NCI-H1105 (cell line): ENCODE measurements at regions not wholly inside any gene's neighbourhood (a gene's known extent, or its start where the extent isn't known, plus 50 kb on each side); places are given as distances from the start of the nearest gene placed in this dataset.
"Not testable (repeated sequence)": the region's sequence is repeated elsewhere in the genome, so short reads cannot be mapped to it uniquely, and the experiment has no call there.

Experiments
- DNase-seq: peaks from one replicate; lab custom pipeline; 2025; lab: John Stamatoyannopoulos, UW

- DNase-seq = no peak
These were observed 1226.0 kb downstream of the CDH8 start for GRCh38 chr16:60810250-60810649.

- DNase-seq = peak; percentile 31
These were observed 1243.8 kb downstream of the CDH8 start for GRCh38 chr16:60792437-60792836.

- no peak for DNase-seq
These were observed 1247.6 kb downstream of the CDH8 start for GRCh38 chr16:60788631-60789030.

GRCh38 chr16:60776281-60776680 is 1260.0 kb downstream of the CDH8 start:
- DNase-seq = no peak

- DNase-seq = no peak
These were observed 1265.1 kb downstream of the CDH8 start for GRCh38 chr16:60771138-60771537.

GRCh38 chr16:60770384-60770783 is 1265.9 kb downstream of the CDH8 start:
- DNase-seq = not testable (repeated sequence)

- DNase-seq = no peak
These were observed 1272.4 kb downstream of the CDH8 start for GRCh38 chr16:60763869-60764268.

GRCh38 chr16:60755907-60756306 is 1280.3 kb downstream of the CDH8 start:
- DNase-seq = no peak

- DNase-seq = no peak
These were observed 1287.9 kb downstream of the CDH8 start for GRCh38 chr16:60748366-60748765.

GRCh38 chr16:60744198-60744597 is 1292.0 kb downstream of the CDH8 start:
- DNase-seq = no peak

GRCh38 chr16:60741810-60742209 is 1294.4 kb downstream of the CDH8 start:
- DNase-seq = no peak

GRCh38 chr16:60739737-60740683 is 1296.2 kb downstream of the CDH8 start:
- no peak for DNase-seq

GRCh38 chr16:60731329-60732050 is 1304.7 kb downstream of the CDH8 start:
- DNase-seq = no peak

- DNase-seq = no peak
These were observed 1307.2 kb downstream of the CDH8 start for GRCh38 chr16:60729051-60729450.

- DNase-seq = no peak
These were observed 1308.4 kb downstream of the CDH8 start for GRCh38 chr16:60727851-60728250.

GRCh38 chr16:60720060-60720459 is 1316.2 kb downstream of the CDH8 start:
- DNase-seq = no peak

- no peak for DNase-seq
These were observed 1318.4 kb downstream of the CDH8 start for GRCh38 chr16:60717808-60718207.

- no peak for DNase-seq
These were observed 1324.1 kb downstream of the CDH8 start for GRCh38 chr16:60712144-60712543.

GRCh38 chr16:60704726-60705125 is 1331.5 kb downstream of the CDH8 start:
- no peak for DNase-seq

- no peak for DNase-seq
These were observed 1333.1 kb downstream of the CDH8 start for GRCh38 chr16:60703096-60703495.

GRCh38 chr16:60686824-60687223 is 1349.4 kb downstream of the CDH8 start:
- no peak for DNase-seq

GRCh38 chr16:60684002-60684401 is 1352.2 kb downstream of the CDH8 start:
- no peak for DNase-seq

GRCh38 chr16:60682219-60682618 is 1354.0 kb downstream of the CDH8 start:
- DNase-seq = no peak
